ENCODE measurements at regions not wholly inside any gene's neighbourhood (a gene's known extent, or its start where the extent isn't known, plus 50 kb on each side); places are given as distances from the start of the nearest gene placed in this dataset.
"Not testable (repeated sequence)": the region's sequence is repeated elsewhere in the genome, so short reads cannot be mapped to it uniquely, and the experiment has no call there.

- Histone ChIP-seq H3K4me3 (no peak overlapping the region), H3K27ac (no peak overlapping the region), H3K9me3 (no peaks in the 10 kb centered on the region), H3K27me3 (no peaks in the 10 kb centered on the region), H3K36me3 (no peaks in the 10 kb centered on the region), H3K4me1 (no peaks in the 10 kb centered on the region)
- no peak for TF ChIP-seq CTCF (IDR thresholded peaks at IDR 0.05)
- DNase-seq (ENCODE audit: low spot score) = no peak
These were observed 542.5 kb upstream of the PTGER4 start for GRCh38 chr5:40137223-40137622.

DNA sequence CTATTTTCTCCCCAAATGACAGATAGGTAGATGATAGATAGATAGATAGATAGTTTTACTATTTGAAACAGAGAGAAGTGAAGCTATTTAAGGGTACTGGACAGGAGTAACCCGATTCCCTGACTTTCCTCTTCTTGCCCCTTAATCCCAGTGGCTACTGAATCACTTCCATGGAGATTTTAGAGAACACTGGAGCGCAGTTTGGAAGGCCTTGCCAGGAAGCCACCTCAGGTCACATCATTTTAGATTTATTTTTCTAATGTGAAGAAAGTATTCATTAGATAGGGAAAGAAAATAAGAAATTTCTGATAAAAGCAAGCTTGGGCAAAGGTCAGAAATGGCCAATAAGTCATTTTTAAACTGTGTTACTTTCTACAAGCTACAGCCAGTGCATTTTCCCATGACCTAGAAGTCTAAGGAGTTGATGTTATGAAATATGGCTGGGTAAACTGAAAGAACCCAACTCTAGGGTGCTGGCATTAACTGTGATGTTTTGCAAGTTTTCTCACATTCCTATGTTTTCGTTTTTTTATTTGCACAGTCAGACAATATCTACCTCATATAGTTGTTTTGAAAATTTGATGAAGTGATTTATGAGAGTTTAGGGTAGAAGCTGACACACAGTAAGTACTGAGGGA lies 544.7 kb upstream of the PTGER4 start:
- no peak for DNase-seq (ENCODE audit: low spot score)
- Histone ChIP-seq H3K27me3 (no peaks in the 10 kb centered on the region), H3K27ac (no peak overlapping the region), H3K4me1 (no peaks in the 10 kb centered on the region), H3K9me3 (no peaks in the 10 kb centered on the region), H3K36me3 (no peaks in the 10 kb centered on the region), H3K4me3 (no peak overlapping the region)
- TF ChIP-seq CTCF (IDR thresholded peaks at IDR 0.05) = no peak

DNA sequence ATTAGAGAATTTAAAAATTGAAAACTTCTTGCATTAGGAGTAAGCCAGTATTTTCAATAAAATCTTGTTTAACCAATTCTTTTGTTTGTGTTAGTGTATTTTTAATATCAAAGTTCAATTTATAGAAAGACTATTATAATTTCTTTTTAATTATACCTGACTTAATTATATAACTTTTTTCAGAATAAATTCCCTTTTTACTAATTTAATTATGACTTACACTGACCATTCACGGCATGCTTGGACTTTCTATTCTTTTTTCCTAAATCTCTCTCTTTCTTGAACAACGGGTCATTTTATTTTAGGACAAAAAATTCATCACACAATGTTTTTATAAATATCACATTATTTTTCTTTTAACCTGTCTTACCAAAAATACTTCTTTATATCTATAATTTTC lies 555.3 kb upstream of the PTGER4 start:
- no peaks in the 10 kb centered on the region for H3K27me3 ChIP-seq
- H3K9me3 ChIP-seq = peaks cover 0 to 35% of the 10 kb centered on the region in 2 donors
- H3K4me1 ChIP-seq = no peaks in the 10 kb centered on the region
- no peak for DNase-seq (ENCODE audit: low spot score)
- no peak for TF ChIP-seq CTCF (IDR thresholded peaks at IDR 0.05)
- no peaks in the 10 kb centered on the region for H3K36me3 ChIP-seq
- H3K27ac ChIP-seq = no peak overlapping the region
- H3K4me3 ChIP-seq = no peak overlapping the region

DNA sequence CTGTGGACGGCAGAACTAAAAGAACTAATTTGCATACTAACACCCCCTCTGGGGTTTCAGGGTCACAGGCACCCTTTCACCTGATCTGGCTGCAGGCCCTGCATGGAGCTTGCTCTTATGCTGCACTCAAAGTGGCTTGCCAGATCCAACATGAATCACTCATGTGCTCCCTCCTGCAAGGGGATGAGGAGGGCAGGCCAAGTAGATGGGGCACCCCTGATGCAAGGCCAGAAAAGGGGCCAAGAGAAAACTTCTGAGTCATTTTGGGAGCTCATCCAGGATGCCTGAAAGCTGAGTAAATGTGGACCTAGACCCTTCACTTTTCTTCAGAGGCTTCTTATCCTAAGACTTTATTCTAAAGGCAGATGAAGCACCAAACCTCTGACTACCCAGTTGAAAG lies 558.5 kb upstream of the PTGER4 start:
- Histone ChIP-seq H3K4me1 (no peaks in the 10 kb centered on the region), H3K4me3 (no peak overlapping the region), H3K27ac (no peak overlapping the region), H3K27me3 (no peaks in the 10 kb centered on the region), H3K36me3 (no peaks in the 10 kb centered on the region), H3K9me3 (peaks cover 0 to 31% of the 10 kb centered on the region in 2 donors)
- DNase-seq (ENCODE audit: low spot score) = no peak
- no peak for TF ChIP-seq CTCF (IDR thresholded peaks at IDR 0.05)

DNA sequence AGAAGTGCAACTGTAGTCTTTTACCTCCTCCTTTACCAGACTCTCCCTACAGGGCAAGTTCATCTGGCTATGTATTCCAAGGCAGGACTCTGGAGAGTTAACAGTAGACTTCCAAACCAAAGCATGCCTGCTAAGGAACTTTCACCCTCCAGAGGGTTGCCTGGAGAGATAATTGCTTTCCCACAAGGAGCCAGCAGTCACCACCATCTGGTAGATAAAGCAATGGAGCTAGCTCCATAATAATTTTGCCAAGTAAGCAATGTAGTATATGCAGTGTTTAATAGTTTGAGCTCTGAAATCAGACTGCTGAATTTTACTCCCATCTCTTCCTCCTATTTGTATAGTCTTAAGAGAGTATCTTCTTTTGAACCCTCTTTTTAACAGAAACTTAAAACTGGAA lies 566.8 kb upstream of the PTGER4 start:
- Histone ChIP-seq H3K27me3 (no peaks in the 10 kb centered on the region), H3K36me3 (no peaks in the 10 kb centered on the region), H3K27ac (no peak overlapping the region), H3K9me3 (no peaks in the 10 kb centered on the region), H3K4me1 (no peaks in the 10 kb centered on the region), H3K4me3 (no peak overlapping the region)
- no peak for TF ChIP-seq CTCF (IDR thresholded peaks at IDR 0.05)
- DNase-seq (ENCODE audit: low spot score) = no peak

GRCh38 chr5:40111036-40111435 lies 568.7 kb upstream of the PTGER4 start:
- H3K36me3 ChIP-seq; DNase-seq (ENCODE audit: low spot score); H3K4me1 ChIP-seq; H3K4me3 ChIP-seq; H3K27ac ChIP-seq; H3K27me3 ChIP-seq; H3K9me3 ChIP-seq: not testable (repeated sequence)

DNA sequence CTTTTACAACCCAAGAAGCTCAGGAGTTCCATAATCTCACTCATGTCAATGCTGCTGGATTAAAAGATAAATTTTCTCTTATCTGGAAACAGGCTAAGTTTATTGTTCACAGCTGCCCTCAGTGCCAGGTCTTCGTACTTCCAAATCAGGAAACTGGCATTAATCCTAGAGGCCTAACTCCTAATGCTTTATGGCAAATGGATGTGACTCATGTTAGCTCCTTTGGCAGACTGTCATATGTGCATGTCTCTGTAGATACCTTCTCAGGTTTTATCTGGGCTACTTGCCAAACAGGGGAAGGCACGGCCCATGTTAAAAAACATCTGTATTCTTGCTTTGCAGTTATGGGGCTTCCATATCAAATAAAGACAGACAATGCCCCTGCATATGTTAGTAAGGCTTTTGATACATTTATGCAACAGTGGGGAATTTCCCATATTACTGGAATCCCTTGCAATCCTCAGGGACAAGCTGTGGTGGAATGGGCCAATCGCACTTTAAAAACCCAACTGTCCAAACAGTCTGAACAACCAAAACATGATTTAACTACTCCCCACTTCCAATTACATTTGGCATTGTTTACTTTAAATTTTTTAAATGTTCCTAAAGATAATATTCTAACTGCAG lies 570.8 kb upstream of the PTGER4 start:
- H3K36me3 ChIP-seq; H3K27ac ChIP-seq; DNase-seq (ENCODE audit: low spot score); H3K4me1 ChIP-seq; H3K4me3 ChIP-seq; H3K27me3 ChIP-seq; H3K9me3 ChIP-seq: not testable (repeated sequence)

- H3K4me3 ChIP-seq; H3K27me3 ChIP-seq; H3K36me3 ChIP-seq; H3K4me1 ChIP-seq; H3K27ac ChIP-seq; DNase-seq (ENCODE audit: low spot score); H3K9me3 ChIP-seq: not testable (repeated sequence)
These were observed 571.9 kb upstream of the PTGER4 start for GRCh38 chr5:40107786-40108185.

All from right atrium auricular region (tissue), 2 donors.